HCT116 (cell line): ENCODE measurements at regions not wholly inside any gene's neighbourhood (a gene's known extent, or its start where the extent isn't known, plus 50 kb on each side); places are given as distances from the start of the nearest gene placed in this dataset.

ENCODE experiments used
- ATAC-seq: fragments of 200-7000 bp; cut with Tn5 transposase; 2 replicates; pipeline ENCODE4 v1.9.1; 2020; ENCODE audit warnings: mild to moderate bottlenecking, moderate library complexity
- BruUV-seq: library from RNA; stranded (reverse); fragments of 400-500 nt; replicated peaks from 2 replicates; lab custom pipeline; 2021; lab: Mats Ljungman, UMichigan
- CTCF ChIA-PET: fragments of 300-600 bp; sonication (Branson Sonifier 250); formaldehyde crosslinking; loops from one replicate; lab custom pipeline; 2021; ENCODE audit warnings: antibody characterized with exemption; lab: Charles Lee
- POLR2A ChIA-PET: fragments of 300-600, 350-600 bp; sonication (Branson Sonifier 250); formaldehyde crosslinking; loops from one replicate; lab custom pipeline; 2021; ENCODE audit warnings: antibody characterized with exemption; lab: Charles Lee
- RAD21 ChIA-PET, 2 experiments: fragments of 300-600 bp; sonication (Branson Sonifier 250); formaldehyde crosslinking; loops; one replicate each; lab custom pipeline; 2023; ENCODE audit warnings: low total read pairs in 2 of 2; ENCODE audit not compliant: uncharacterized antibody in 2 of 2, unreplicated experiment in 2 of 2, low non-redundant PET in 1 of 2; lab: Charles Lee
- DNase-seq: peaks from one replicate; pipeline ENCODE4 v3.0.0-alpha.2; 2010; ENCODE audit warnings: low read depth, low spot score
- H2AFZ ChIP-seq: fragments of 200-600 bp; shearing (Covaris generic), sonication (generic); 2 replicates; pipeline ENCODE4 v1.6.1; 2017; ENCODE audit warnings: low read depth, mixed run types, mixed read lengths, antibody characterized with exemption, low read length; ENCODE audit not compliant: poor library complexity, severe bottlenecking
- H3K27ac ChIP-seq: 2 replicates; pipeline ENCODE4 v1.5.1; 2012; ENCODE audit warnings: low read depth, low read length
- H3K27me3 ChIP-seq: fragments of 200-600 bp; sonication (generic); 2 replicates; pipeline ENCODE4 v1.6.1; 2016; ENCODE audit warnings: mixed run types, low read length, mixed read lengths; ENCODE audit not compliant: insufficient read depth
- H3K36me3 ChIP-seq, 2 experiments: fragments of 200-500 bp in 1 of 2; fragments of 200-600 bp in 1 of 2; sonication (Bioruptor generic) in 1 of 2; sonication (generic) in 1 of 2; 2 replicates each; pipeline versions ENCODE4 v1.5.1 to v1.6.1; 2014 to 2016; ENCODE audit warnings: low read length in 2 of 2, inconsistent platforms in 1 of 2, mixed read lengths in 1 of 2, mixed run types in 1 of 2; ENCODE audit not compliant: insufficient read depth in 2 of 2, control insufficient read depth in 1 of 2
- H3K4me1 ChIP-seq, 2 experiments: fragments of 200-600 bp in 1 of 2; sonication (generic) in 1 of 2; 2 replicates each; pipeline versions ENCODE4 v1.5.1 to v1.6.1; 2012 to 2017; ENCODE audit warnings: low read length in 2 of 2, inconsistent platforms in 1 of 2, mild to moderate bottlenecking in 1 of 2, mixed read lengths in 1 of 2, mixed run types in 1 of 2, moderate library complexity in 1 of 2; ENCODE audit not compliant: insufficient read depth in 2 of 2, control insufficient read depth in 1 of 2
- H3K4me2 ChIP-seq: fragments of 200-600 bp; sonication (generic); 2 replicates; pipeline ENCODE4 v1.6.1; 2017; ENCODE audit warnings: mixed run types, low read length, mixed read lengths
- H3K4me3 ChIP-seq, 2 experiments: fragments of 200-600 bp in 1 of 2; sonication (generic) in 1 of 2; replicated peaks in 1 of 2; 2 replicates each; pipeline ENCODE4 v1.5.1; 2011 to 2016; ENCODE audit warnings: low read length in 2 of 2, control low read depth in 1 of 2, low read depth in 1 of 2, mild to moderate bottlenecking in 1 of 2, mixed read lengths in 1 of 2, mixed run types in 1 of 2
- H3K79me2 ChIP-seq: fragments of 200-600 bp; sonication (generic); 2 replicates; pipeline ENCODE4 v1.6.1; 2017; ENCODE audit warnings: mild to moderate bottlenecking, mixed run types, low read length, moderate library complexity, mixed read lengths; ENCODE audit not compliant: insufficient read depth
- H3K9ac ChIP-seq: fragments of 200-600 bp; sonication (generic); 2 replicates; pipeline ENCODE4 v1.6.1; 2016; ENCODE audit warnings: low read length, mixed read lengths
- H3K9me2 ChIP-seq: fragments of 200-600 bp; sonication (generic), shearing (Covaris generic); 2 replicates; pipeline ENCODE4 v1.6.1; 2017; ENCODE audit warnings: mixed run types, mild to moderate bottlenecking, moderate library complexity; ENCODE audit not compliant: insufficient read depth
- H3K9me3 ChIP-seq, 2 experiments: fragments of 200-500 bp in 1 of 2; fragments of 200-600 bp in 1 of 2; sonication (Bioruptor generic) in 1 of 2; sonication (generic) in 1 of 2; 2 replicates each; pipeline ENCODE4 v1.6.1; 2014 to 2017; ENCODE audit warnings: low read length in 2 of 2, mixed read lengths in 2 of 2, inconsistent platforms in 1 of 2, low read depth in 1 of 2, mild to moderate bottlenecking in 1 of 2, mixed run types in 1 of 2, moderate library complexity in 1 of 2; ENCODE audit not compliant: control insufficient read depth in 1 of 2, insufficient read depth in 1 of 2
- H4K20me1 ChIP-seq: fragments of 200-600 bp; sonication (generic), shearing (Covaris generic); 2 replicates; pipeline ENCODE4 v1.6.1; 2017; ENCODE audit warnings: mixed run types, mild to moderate bottlenecking, moderate library complexity; ENCODE audit not compliant: insufficient read depth
- ATF3 ChIP-seq: IDR thresholded peaks from 2 replicates; pipeline ENCODE4 v1.6.1; 2012
- CBX3 ChIP-seq: IDR thresholded peaks from 2 replicates; pipeline ENCODE4 v1.6.1; 2012; ENCODE audit warnings: low read depth
- CTCF ChIP-seq, 3 experiments: fragments of 200-600 bp in 1 of 3; sonication (generic) in 1 of 3; IDR thresholded peaks in 2 of 3; conservative IDR thresholded peaks in 1 of 3; 2 replicates each; pipeline ENCODE4 v1.5.1; 2012 to 2017; ENCODE audit warnings: low read depth in 2 of 3, low read length in 2 of 3, antibody characterized with exemption in 1 of 3, borderline replicate concordance in 1 of 3, control low read depth in 1 of 3, mild to moderate bottlenecking in 1 of 3, mixed read lengths in 1 of 3, mixed run types in 1 of 3, moderate library complexity in 1 of 3; ENCODE audit not compliant: insufficient read depth in 1 of 3
- ELF1 ChIP-seq: IDR thresholded peaks from 2 replicates; pipeline ENCODE4 v1.6.1; 2012; ENCODE audit warnings: low read depth, borderline replicate concordance
- FOSL1 ChIP-seq: IDR thresholded peaks from 2 replicates; pipeline ENCODE4 v1.6.1; 2012; ENCODE audit warnings: low read depth
- RAD21 ChIP-seq: IDR thresholded peaks from 2 replicates; pipeline ENCODE4 v1.6.1; 2012; ENCODE audit warnings: low read depth, mild to moderate bottlenecking
- REST ChIP-seq: IDR thresholded peaks from 2 replicates; pipeline ENCODE4 v1.6.1; 2012; ENCODE audit warnings: low read depth
- SRF ChIP-seq: IDR thresholded peaks from 2 replicates; pipeline ENCODE4 v1.6.1; 2012; ENCODE audit warnings: low read depth
- ZBTB33 ChIP-seq: IDR thresholded peaks from 2 replicates; pipeline ENCODE4 v1.6.1; 2011; ENCODE audit warnings: mild to moderate bottlenecking, low read length, moderate library complexity; ENCODE audit not compliant: insufficient replicate concordance; ENCODE audit errors: extremely low read depth
- ZNF274 ChIP-seq: fragments of 200-500 bp; sonication (Bioruptor generic); IDR thresholded peaks from 2 replicates; pipeline ENCODE4 v1.6.1; 2014; ENCODE audit warnings: mild to moderate bottlenecking, low read depth, low read length, inconsistent platforms
- intact Hi-C: fragments of 100-400 bp; cut with micrococcal nuclease; formaldehyde crosslinking; loops from 2 replicates; pipeline ENCODE4 v1.10.0; 2022

- BruUV-seq = no TSS peak
- CTCF ChIA-PET = no interaction called here
- H3K4me1 ChIP-seq = peaks cover 0 to 20% of the 10 kb centered on the region in 2 experiments; a peak in 2 of 4 replicates
- no peaks in the 10 kb centered on the region for H4K20me1 ChIP-seq
- no peak for DNase-seq
- no peaks in the 10 kb centered on the region for H3K9me2 ChIP-seq
- TF ChIP-seq ELF1 (no peak), ZBTB33 (no peak), REST (no peak), CTCF (IDR thresholded peaks at IDR 0.05 in 2 of 3, conservative IDR thresholded peaks at IDR 0.05 in 1 of 3; ENCODE audit: borderline replicate concordance in 1 of 3, insufficient read depth in 1 of 3, low read depth in 2 of 3, low read length in 2 of 3) (no peak), RAD21 (no peak), ATF3 (no peak), FOSL1 (no peak), CBX3 (no peak), ZNF274 (no peak), SRF (no peak)
- no peaks in the 10 kb centered on the region for H3K36me3 ChIP-seq
- no peaks in the 10 kb centered on the region for H3K27me3 ChIP-seq
- intact Hi-C loops = no loop called here
- H3K27ac ChIP-seq = no peak overlapping the region
- RAD21 ChIA-PET = interaction anchor here in 1 of 2 experiments (1.2 kb wide), 1 partner anchor 87 kb away, joined by 3 read pairs; no protein-coding TSS in a partner anchor
- H3K4me2 ChIP-seq = no peak overlapping the region
- no peaks in the 10 kb centered on the region for H3K9me3 ChIP-seq
- POLR2A ChIA-PET = no interaction called here
- H3K9ac ChIP-seq = no peak overlapping the region
- no peak overlapping the region for H3K4me3 ChIP-seq
- no peak overlapping the region for H2AFZ ChIP-seq
- ATAC-seq = no peak
- no peaks in the 10 kb centered on the region for H3K79me2 ChIP-seq
These were observed 111.4 kb upstream of the EOLA2 start for GRCh38 chrX:150049647-150050046.
